OCI-LY1 (cell line): ENCODE measurements at regions not wholly inside any gene's neighbourhood (a gene's known extent, or its start where the extent isn't known, plus 50 kb on each side); places are given as distances from the start of the nearest gene placed in this dataset.

Experiments
- EZH2 ChIP-seq: fragments of 200-600 bp; sonication (generic), shearing (Covaris generic); IDR thresholded peaks from 2 replicates; pipeline ENCODE4 v1.8.0; 2017; ENCODE audit warnings: borderline replicate concordance, mixed run types, mild to moderate bottlenecking, antibody characterized with exemption, low read length, moderate library complexity, mixed read lengths
- TF ChIP-seq, protein P1 (sequence below): fragments of 200-600 bp; sonication (generic), shearing (Covaris generic); IDR thresholded peaks from 2 replicates; pipeline ENCODE4 v1.5.1; 2017; ENCODE audit warnings: mild to moderate bottlenecking, antibody characterized with exemption, low read length, moderate library complexity, mixed read lengths

DNA sequence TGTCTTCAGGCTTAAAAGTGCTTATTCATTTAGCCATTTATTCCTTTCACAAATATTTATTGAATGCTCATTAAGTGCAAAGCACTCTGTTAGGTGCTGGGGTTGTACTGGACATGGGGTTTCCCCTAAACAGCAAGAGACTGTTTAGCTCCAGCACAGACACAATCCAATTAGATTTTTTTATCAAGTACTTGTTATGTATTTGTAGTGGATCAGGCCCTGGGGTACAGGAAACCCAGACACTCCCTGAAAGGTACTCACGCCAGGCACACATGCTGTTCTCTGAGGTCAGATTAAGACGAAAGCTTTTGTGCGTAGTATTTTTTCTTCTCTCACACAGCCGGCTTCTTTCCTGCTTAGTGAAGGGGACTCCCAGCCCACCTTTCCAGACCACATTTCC, 218.1 kb upstream of the PLET1 start:
- TF ChIP-seq EZH2 = no peak
- TF ChIP-seq, protein P1, sequence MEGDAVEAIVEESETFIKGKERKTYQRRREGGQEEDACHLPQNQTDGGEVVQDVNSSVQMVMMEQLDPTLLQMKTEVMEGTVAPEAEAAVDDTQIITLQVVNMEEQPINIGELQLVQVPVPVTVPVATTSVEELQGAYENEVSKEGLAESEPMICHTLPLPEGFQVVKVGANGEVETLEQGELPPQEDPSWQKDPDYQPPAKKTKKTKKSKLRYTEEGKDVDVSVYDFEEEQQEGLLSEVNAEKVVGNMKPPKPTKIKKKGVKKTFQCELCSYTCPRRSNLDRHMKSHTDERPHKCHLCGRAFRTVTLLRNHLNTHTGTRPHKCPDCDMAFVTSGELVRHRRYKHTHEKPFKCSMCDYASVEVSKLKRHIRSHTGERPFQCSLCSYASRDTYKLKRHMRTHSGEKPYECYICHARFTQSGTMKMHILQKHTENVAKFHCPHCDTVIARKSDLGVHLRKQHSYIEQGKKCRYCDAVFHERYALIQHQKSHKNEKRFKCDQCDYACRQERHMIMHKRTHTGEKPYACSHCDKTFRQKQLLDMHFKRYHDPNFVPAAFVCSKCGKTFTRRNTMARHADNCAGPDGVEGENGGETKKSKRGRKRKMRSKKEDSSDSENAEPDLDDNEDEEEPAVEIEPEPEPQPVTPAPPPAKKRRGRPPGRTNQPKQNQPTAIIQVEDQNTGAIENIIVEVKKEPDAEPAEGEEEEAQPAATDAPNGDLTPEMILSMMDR = no peak
